ENCODE measurements at regions not wholly inside any gene's neighbourhood (a gene's known extent, or its start where the extent isn't known, plus 50 kb on each side); places are given as distances from the start of the nearest gene placed in this dataset.
"Not testable (repeated sequence)": the region's sequence is repeated elsewhere in the genome, so short reads cannot be mapped to it uniquely, and the experiment has no call there.

- no peak for DNase-seq
Measured at GRCh38 chr18:5717256-5717655, 173.5 kb upstream of the EPB41L3 start.

DNA sequence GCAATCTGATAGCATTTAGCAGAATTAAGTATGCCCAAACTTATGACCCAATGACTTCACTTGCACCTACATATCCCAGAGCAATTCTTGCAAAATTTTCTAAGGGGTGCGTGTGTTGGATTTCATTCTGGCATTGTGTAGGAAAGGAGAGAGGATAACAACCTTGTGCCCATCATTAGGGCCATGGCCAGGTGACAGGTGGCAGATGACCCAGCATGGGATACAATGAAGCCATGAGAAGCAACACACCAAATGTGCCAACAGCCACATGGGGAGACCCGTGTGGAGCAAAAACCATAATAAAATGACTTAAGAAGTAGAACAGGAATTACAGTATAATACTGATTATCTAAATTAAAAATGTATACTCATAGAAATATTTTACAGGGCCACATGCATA lies 166.9 kb upstream of the EPB41L3 start:
- no peak for DNase-seq

DNA sequence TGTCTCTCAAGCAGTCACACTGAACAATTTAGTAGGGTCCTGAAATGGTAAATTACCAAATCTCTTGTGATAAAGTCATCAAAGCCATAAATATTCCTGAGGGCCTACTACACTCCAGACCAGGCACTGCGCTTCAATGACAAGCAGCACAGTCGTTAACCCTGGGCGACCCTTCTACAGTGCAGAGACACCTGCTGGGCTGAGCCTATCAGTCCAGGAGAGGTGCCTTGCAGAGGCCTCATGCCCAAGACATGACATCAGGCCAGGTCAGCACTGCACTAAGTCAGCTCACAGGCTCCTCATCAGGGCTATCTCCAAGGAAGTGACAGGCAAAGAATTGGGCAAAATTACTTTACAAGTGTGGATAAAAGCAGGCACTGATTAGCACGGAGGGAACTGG lies 166.4 kb upstream of the EPB41L3 start:
- DNase-seq: no peak

DNA sequence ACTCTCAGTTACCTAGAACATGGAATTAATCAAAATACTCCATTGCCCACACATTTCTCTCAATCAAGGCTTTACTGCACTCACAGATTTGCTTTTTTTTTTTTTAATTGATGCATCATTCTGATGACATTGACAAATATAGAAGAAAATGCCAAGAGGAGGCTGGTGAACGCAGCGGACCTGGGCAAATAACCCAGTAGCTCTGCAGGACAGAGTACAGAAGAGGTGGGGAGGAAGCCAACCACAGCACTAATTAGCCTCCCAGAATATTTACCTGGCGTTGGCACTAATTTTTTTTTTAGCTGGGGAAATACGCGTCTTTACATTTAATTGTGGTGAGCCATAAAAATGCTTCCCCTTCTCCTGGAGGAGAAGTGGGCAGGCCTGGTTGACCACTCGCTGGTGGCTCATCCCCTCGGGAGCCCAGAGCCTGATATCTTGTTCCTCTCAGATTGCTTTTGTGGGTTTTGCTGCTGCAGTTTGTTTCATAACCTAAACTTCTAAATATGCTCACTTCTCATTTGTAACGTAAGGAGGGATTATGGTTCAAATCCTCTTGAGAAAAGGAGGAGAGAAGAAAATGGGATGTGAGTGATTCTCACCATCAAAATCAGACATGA lies 165.8 kb upstream of the EPB41L3 start:
- DNase-seq: peak; percentile 1

DNA sequence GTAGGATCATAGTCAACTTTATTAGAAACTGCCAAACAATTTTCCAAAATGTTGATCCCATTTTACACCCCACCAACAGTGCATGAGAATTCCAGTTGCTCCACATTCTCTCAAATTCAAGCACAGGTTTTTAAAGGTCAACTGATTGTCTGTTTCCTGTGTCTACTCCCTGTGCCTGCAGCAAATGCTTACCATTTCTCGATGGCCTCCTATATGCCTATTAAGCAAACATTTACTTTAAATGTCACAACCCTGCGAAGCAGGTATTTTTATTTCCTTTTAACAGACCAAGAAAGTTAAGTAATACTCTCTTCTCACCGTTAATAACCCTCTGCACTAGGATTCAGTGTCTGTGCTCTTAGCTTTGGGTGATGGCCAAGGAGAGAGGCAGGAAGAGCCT lies 163.8 kb upstream of the EPB41L3 start:
- DNase-seq: no peak

DNA sequence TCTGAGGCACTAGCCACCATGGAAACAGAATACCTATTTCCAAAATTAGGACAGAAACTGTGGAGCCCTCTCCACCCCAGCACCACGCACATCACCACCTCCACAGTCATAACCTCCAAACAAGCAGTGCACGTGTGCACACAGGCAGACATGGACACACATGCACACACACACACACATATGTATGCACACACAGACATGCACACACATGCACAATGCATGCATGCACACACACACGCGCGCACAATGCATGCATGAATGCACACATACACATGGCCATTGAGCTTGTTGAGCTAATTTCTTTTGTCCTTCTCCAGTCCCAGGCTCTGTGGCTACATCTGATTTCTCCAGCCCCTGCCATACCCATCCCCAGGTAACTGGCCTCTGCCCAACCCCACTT lies 161.6 kb upstream of the EPB41L3 start:
- DNase-seq: no peak

- DNase-seq: no peak
Measured at GRCh38 chr18:5704847-5705246, 161.1 kb upstream of the EPB41L3 start.

- not testable (repeated sequence) for DNase-seq
Measured at GRCh38 chr18:5702016-5702415, 158.2 kb upstream of the EPB41L3 start.

GRCh38 chr18:5693699-5694294 lies 150.0 kb upstream of the EPB41L3 start:
- DNase-seq: no peak

- DNase-seq: no peak
Measured at GRCh38 chr18:5678779-5679406, 135.1 kb upstream of the EPB41L3 start.

DNA sequence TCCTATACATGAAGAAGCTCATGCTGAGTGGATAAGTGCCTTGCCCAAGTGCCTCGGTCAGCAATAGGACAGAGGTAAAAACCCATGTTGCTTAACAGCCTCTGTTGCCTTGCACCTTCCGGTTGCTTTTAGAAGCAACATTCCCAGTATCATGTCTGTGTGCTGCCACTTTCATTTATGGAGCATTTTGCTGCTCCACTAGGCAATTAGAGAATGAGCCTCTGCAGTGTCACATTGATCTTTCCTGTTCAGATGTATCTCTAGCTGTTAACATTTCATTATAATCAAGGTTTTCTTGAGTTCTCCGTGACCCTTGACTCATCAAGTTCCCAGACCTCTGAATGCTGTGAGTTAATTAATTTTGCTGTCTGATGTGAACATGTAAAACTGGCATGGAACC lies 134.5 kb upstream of the EPB41L3 start:
- DNase-seq: no peak

DNA sequence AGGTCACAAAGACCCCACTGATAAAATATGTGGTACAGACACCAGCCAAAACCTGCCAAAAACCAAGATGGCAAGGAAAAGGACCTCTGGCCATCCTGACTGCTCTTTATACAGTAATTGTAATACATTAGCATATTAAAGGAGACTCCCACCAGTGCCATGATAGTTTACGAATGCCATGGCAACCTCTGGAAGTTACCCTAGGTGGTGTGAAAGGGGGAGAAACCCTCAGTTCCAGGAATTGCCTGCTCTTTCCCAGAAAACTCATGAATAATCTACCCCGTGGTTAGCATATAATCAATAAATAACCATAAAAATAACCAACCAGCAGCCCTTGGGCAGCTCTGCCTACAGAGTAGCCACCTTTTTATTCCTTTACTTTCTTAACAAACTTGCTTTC lies 129.8 kb upstream of the EPB41L3 start:
- DNase-seq: no peak

DNA sequence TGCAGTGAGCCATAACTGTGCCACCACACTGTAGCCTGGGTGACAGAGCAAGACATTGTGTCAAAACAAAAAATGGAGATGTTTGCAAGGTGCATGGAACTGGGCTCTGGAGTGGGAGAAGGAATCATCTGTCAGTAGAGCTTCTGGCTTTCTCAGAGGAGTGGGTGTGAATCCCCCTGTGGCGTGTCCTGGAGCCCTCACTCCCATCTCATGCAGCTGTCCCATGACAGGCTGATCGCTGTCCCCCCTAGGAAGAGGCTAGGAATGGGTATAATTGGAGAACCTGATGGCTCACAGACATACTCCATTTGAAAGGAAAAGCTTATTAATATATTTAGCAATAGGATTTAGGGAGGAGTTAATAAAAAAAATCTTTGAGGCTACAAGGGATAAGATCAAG lies 125.8 kb upstream of the EPB41L3 start:
- DNase-seq: no peak

- DNase-seq: no peak
Measured at GRCh38 chr18:5668087-5668715, 124.4 kb upstream of the EPB41L3 start.

- DNase-seq: no peak
Measured at GRCh38 chr18:5667356-5667755, 123.6 kb upstream of the EPB41L3 start.

GRCh38 chr18:5662586-5663090 lies 118.8 kb upstream of the EPB41L3 start:
- DNase-seq: no peak

GRCh38 chr18:5661179-5661578 lies 117.4 kb upstream of the EPB41L3 start:
- DNase-seq: no peak

DNA sequence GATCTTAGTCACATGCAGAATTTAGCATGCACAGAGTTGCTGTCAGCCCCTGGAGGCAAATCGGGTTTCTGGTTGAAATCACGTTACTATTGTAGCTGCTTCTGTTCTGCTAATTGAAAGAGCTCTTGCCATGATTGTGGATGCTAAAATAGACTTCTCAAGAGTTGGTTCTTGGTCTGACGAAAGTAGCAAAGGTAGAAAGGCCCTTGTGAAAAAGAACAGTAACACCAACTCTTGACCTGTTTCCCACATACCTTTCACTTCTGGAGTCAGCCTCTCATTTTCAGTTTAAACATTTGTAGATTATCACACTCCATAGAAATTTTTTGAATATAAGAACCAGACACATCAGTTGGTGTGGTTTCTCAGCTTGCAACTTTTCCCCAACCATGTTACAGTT lies 110.0 kb upstream of the EPB41L3 start:
- DNase-seq: no peak

DNA sequence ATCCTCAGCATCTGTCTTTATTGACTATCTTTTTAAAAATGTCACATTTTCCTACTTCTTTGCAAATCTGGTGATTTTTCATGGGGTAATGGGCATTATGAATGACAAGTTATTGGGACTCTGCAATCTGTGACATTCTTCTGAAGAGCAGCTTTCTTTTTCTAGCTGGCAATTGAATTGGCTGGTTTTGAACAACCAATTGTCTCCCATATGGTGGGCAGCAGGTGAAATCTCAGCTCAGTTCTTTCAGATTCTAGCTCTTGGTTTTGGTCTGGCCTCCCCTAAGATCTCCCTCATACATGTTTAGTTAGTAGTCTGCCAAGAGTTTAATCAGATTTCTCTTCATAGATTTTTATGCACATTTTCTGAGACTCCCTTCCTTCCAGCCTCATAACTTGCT lies 107.9 kb upstream of the EPB41L3 start:
- DNase-seq: no peak

DNA sequence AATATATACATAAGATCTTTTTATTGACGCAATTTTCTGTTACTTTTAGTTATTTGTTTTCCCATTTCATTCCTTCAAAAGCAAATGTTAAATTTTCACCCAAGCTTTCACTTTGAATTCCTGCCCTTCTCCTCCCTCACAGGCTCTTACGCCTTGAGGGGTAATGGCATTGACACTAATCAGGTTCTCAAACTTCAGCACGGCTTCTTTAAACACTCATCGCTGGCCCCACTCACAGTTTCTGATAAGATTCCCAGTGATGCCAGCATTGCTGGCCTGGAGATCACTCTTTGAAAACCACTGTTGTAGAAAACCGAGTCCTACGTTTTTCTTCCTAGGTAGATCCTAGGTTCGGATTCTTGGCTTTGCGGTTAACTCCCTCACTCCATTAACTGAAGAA lies 105.6 kb upstream of the EPB41L3 start:
- DNase-seq: no peak

GRCh38 chr18:5646739-5647138 lies 102.9 kb upstream of the EPB41L3 start:
- DNase-seq: no peak

GRCh38 chr18:5643288-5643687 lies 99.5 kb upstream of the EPB41L3 start:
- DNase-seq: no peak

DNA sequence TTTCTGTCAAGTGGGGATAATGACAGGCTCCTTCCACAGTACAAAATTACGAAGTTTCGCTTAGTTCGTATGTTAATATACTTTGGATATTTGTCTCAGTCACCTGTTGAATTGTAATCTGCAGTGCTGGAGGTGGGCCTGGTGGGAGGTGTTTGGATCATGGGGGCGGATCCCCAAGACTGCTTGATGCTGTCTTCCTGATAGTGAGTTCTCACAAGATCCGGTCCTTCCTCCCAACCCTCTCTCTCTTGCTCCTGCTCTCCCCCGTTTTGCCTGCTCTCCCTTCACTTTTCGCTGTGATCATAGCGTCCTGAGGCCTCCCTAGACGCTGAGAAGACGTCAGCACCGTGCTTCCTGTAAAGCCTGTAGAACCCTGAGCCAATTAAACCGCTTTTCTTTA lies 97.1 kb upstream of the EPB41L3 start:
- no peak for DNase-seq

GRCh38 chr18:5639131-5639530 lies 95.3 kb upstream of the EPB41L3 start:
- no peak for DNase-seq

Data from inflammatory macrophage treated with lipopolysaccharide for 4 hours (primary cell).